PC-3 (cell line): ENCODE measurements at regions not wholly inside any gene's neighbourhood (a gene's known extent, or its start where the extent isn't known, plus 50 kb on each side); places are given as distances from the start of the nearest gene placed in this dataset.

Source experiments
- ATAC-seq: fragments of 200-7000 bp; cut with Tn5 transposase; 2 replicates; pipeline ENCODE4 v1.9.1; 2020; ENCODE audit warnings: mild to moderate bottlenecking, moderate library complexity
- BruUV-seq: library from RNA; stranded (reverse); fragments of 400-500 nt; replicated peaks from 2 replicates; lab custom pipeline; 2021; lab: Mats Ljungman, UMichigan
- CTCF ChIA-PET: fragments of 300-600 bp; sonication (Branson Sonifier 250); formaldehyde crosslinking; loops from one replicate; lab custom pipeline; 2022; ENCODE audit warnings: antibody characterized with exemption; lab: Charles Lee
- POLR2A ChIA-PET: fragments of 300-600 bp; sonication (Branson Sonifier 250); formaldehyde crosslinking; loops from one replicate; lab custom pipeline; 2022; ENCODE audit warnings: antibody characterized with exemption; ENCODE audit not compliant: unreplicated experiment; lab: Charles Lee
- DNase-seq: peaks from one replicate; pipeline ENCODE4 v3.0.0-alpha.2; 2015
- H2AFZ ChIP-seq: fragments of 300-600 bp; sonication (generic); 2 replicates; pipeline ENCODE4 v1.6.0; 2016; ENCODE audit warnings: antibody characterized with exemption, low read length
- H3F3A ChIP-seq: fragments of 300-600 bp; sonication (generic); one replicate; pipeline ENCODE4 v1.6.0; 2017; ENCODE audit warnings: antibody characterized with exemption, low read length, control low read depth, mild to moderate bottlenecking; ENCODE audit not compliant: unreplicated experiment
- H3K27ac ChIP-seq: fragments of 300-600 bp; sonication (generic); 2 replicates; pipeline ENCODE4 v1.5.1; 2016; ENCODE audit warnings: mild to moderate bottlenecking, low read length
- H3K27me3 ChIP-seq: fragments of 300-600 bp; sonication (generic); 2 replicates; pipeline ENCODE4 v1.6.1; 2016; ENCODE audit warnings: low read length, mixed read lengths
- H3K36me3 ChIP-seq: fragments of 300-600 bp; sonication (generic); 2 replicates; pipeline ENCODE4 v1.6.1; 2016; ENCODE audit warnings: low read depth, mixed run types, low read length, mixed read lengths
- H3K4me1 ChIP-seq: fragments of 300-600 bp; sonication (generic); 2 replicates; pipeline ENCODE4 v1.5.1; 2016; ENCODE audit warnings: low read length; ENCODE audit not compliant: insufficient read depth
- H3K4me2 ChIP-seq: fragments of 300-600 bp; sonication (generic); 2 replicates; pipeline ENCODE4 v1.6.0; 2016; ENCODE audit warnings: low read length
- H3K4me3 ChIP-seq: fragments of 300-600 bp; sonication (generic); 2 replicates; pipeline ENCODE4 v1.5.1; 2016; ENCODE audit warnings: mild to moderate bottlenecking, low read length, mixed read lengths
- H3K79me2 ChIP-seq: fragments of 300-600 bp; sonication (generic); 2 replicates; pipeline ENCODE4 v1.6.1; 2017; ENCODE audit warnings: low read length, mixed read lengths
- H3K9ac ChIP-seq: fragments of 300-600 bp; sonication (generic); 2 replicates; pipeline ENCODE4 v1.6.0; 2016; ENCODE audit warnings: mild to moderate bottlenecking, low read length
- H3K9me2 ChIP-seq: fragments of 300-600 bp; sonication (generic); replicated peaks from 2 replicates; pipeline ENCODE4 v1.6.1; 2016; ENCODE audit warnings: mixed run types, low read length, mixed read lengths
- H3K9me3 ChIP-seq: fragments of 300-600 bp; sonication (generic); 2 replicates; pipeline ENCODE4 v1.6.1; 2016; ENCODE audit warnings: low read length, mixed read lengths
- H4K20me1 ChIP-seq: fragments of 300-600 bp; sonication (generic); 2 replicates; pipeline ENCODE4 v1.6.1; 2016; ENCODE audit warnings: low read length, mixed read lengths
- CTCF ChIP-seq: fragments of 300-600 bp; sonication (generic); conservative IDR thresholded peaks from 2 replicates; pipeline ENCODE4 v1.5.1; 2017; ENCODE audit warnings: antibody characterized with exemption, low read depth, mild to moderate bottlenecking, low read length
- EZH2 ChIP-seq: fragments of 300-600 bp; sonication (generic); IDR thresholded peaks from one replicate; pipeline ENCODE4 v1.6.1; 2017; ENCODE audit warnings: antibody characterized with exemption, mild to moderate bottlenecking, low read length; ENCODE audit not compliant: unreplicated experiment
- EZH2phosphoT487 ChIP-seq: fragments of 300-600 bp; sonication (generic); IDR thresholded peaks from 2 replicates; pipeline ENCODE4 v1.6.1; 2018; ENCODE audit warnings: mild to moderate bottlenecking, antibody characterized with exemption, low read length, borderline replicate concordance
- intact Hi-C: fragments of 100-400 bp; cut with micrococcal nuclease; formaldehyde crosslinking; loops from 2 replicates; pipeline ENCODE4 v1.9.0; 2023

- Histone ChIP-seq H3K27me3 (peaks cover 25% of the 10 kb centered on the region; the same call in 1 of the 2 replicates), H3K9ac (no peak overlapping the region), H3K27ac (no peak overlapping the region), H3K36me3 (no peaks in the 10 kb centered on the region), H3K4me3 (no peak overlapping the region), H3F3A (no peaks in the 10 kb centered on the region), H2AFZ (no peak overlapping the region), H4K20me1 (no peaks in the 10 kb centered on the region), H3K4me1 (no peaks in the 10 kb centered on the region), H3K79me2 (no peaks in the 10 kb centered on the region), H3K9me2 (no peaks in the 10 kb centered on the region), H3K4me2 (no peak overlapping the region), H3K9me3 (no peaks in the 10 kb centered on the region)
- ChIA-PET CTCF (interaction anchor here (0.6 to 1.8 kb wide), 2 partner anchors 138 to 620 kb away, joined by 3 to 5 read pairs; no protein-coding TSS in a partner anchor), POLR2A (no interaction called here)
- DNase-seq, result no peak
- no TSS peak for BruUV-seq
- no peak for ATAC-seq
- no peak for TF ChIP-seq EZH2
- intact Hi-C loops, result loop anchor here (5.0 to 10.0 kb wide), 4 partner anchors 68 to 867 kb away; no protein-coding TSS in a partner anchor
These were observed 239.5 kb downstream of the ZPLD1 start for GRCh38 chr3:102674284-102674683.

- Histone ChIP-seq H3K27me3 (peaks cover 12% of the 10 kb centered on the region; the same call in 1 of the 2 replicates), H3K9me3 (no peaks in the 10 kb centered on the region), H3K9me2 (no peaks in the 10 kb centered on the region), H3K79me2 (no peaks in the 10 kb centered on the region), H3K4me2 (no peak overlapping the region), H2AFZ (no peak overlapping the region), H3K36me3 (no peaks in the 10 kb centered on the region), H3K4me3 (no peak overlapping the region), H3K9ac (no peak overlapping the region), H3F3A (no peaks in the 10 kb centered on the region), H3K4me1 (no peaks in the 10 kb centered on the region), H3K27ac (no peak overlapping the region), H4K20me1 (no peaks in the 10 kb centered on the region)
- ATAC-seq, result no peak
- intact Hi-C loops, result loop anchor here (10.0 kb wide), 2 partner anchors 448 to 618 kb away; no protein-coding TSS in a partner anchor
- ChIA-PET POLR2A (no interaction called here), CTCF (no interaction called here)
- DNase-seq, result no peak
- no TSS peak for BruUV-seq
- no peak for TF ChIP-seq EZH2phosphoT487
- no peak for TF ChIP-seq EZH2
- TF ChIP-seq CTCF, result no peak
These were observed 241.6 kb downstream of the ZPLD1 start for GRCh38 chr3:102676424-102676823.

- no peaks in the 10 kb centered on the region for H3K79me2 ChIP-seq
- H3K4me1 ChIP-seq, result no peaks in the 10 kb centered on the region
- no TSS peak for BruUV-seq
- H3K27me3 ChIP-seq, result peaks cover 56% of the 10 kb centered on the region
- no peak overlapping the region for H3K9ac ChIP-seq
- no peaks in the 10 kb centered on the region for H3K9me3 ChIP-seq
- ChIA-PET CTCF (no interaction called here), POLR2A (no interaction called here)
- no peak overlapping the region for H2AFZ ChIP-seq
- DNase-seq (no peak), ATAC-seq (no peak)
- no peak overlapping the region for H3K4me3 ChIP-seq
- H3K4me2 ChIP-seq, result no peak overlapping the region
- no peaks in the 10 kb centered on the region for H3F3A ChIP-seq
- H3K36me3 ChIP-seq, result no peaks in the 10 kb centered on the region
- TF ChIP-seq CTCF (no peak), EZH2phosphoT487 (no peak), EZH2 (no peak)
- intact Hi-C loops, result no loop called here
- no peaks in the 10 kb centered on the region for H4K20me1 ChIP-seq
- no peaks in the 10 kb centered on the region for H3K9me2 ChIP-seq
- no peak overlapping the region for H3K27ac ChIP-seq
These were observed 247.9 kb downstream of the ZPLD1 start for GRCh38 chr3:102682741-102683140.
